BJ (cell line): ENCODE measurements at regions not wholly inside any gene's neighbourhood (a gene's known extent, or its start where the extent isn't known, plus 50 kb on each side); places are given as distances from the start of the nearest gene placed in this dataset.

ENCODE experiments used
- CTCF ChIA-PET: fragments of 350-600 bp; formaldehyde crosslinking; extraction: SDS; loops from one replicate; lab custom pipeline; 2021; ENCODE audit warnings: antibody characterized with exemption, inconsistent platforms; lab: Yijun Ruan, JAX
- POLR2A ChIA-PET: fragments of 300-600 bp; sonication (Branson Sonifier 250); formaldehyde crosslinking; extraction: SDS; loops from one replicate; lab custom pipeline; 2021; ENCODE audit warnings: antibody characterized with exemption; lab: Charles Lee
- DNase-seq: peaks from one replicate; pipeline ENCODE4 v3.0.0-alpha.2; 2011; ENCODE audit warnings: low read depth
- H3K27me3 ChIP-seq: 2 replicates; pipeline ENCODE4 v1.6.0; 2011; ENCODE audit warnings: low read length; ENCODE audit not compliant: control insufficient read depth, insufficient read depth
- H3K36me3 ChIP-seq: 2 replicates; pipeline ENCODE4 v1.5.1; 2011; ENCODE audit warnings: low read length; ENCODE audit not compliant: control insufficient read depth, insufficient read depth
- H3K4me3 ChIP-seq: 2 replicates; pipeline ENCODE4 v1.5.1; 2011; ENCODE audit warnings: low read depth, mild to moderate bottlenecking, control low read depth, low read length
- CTCF ChIP-seq: IDR thresholded peaks from 2 replicates; pipeline ENCODE4 v1.5.1; 2011; ENCODE audit warnings: low read depth, mild to moderate bottlenecking, control low read depth, inconsistent platforms, low read length, moderate library complexity; ENCODE audit not compliant: insufficient read depth

- no peak overlapping the region for H3K4me3 ChIP-seq
- ChIA-PET POLR2A (no interaction called here), CTCF (interaction anchor here (0.6 to 1.7 kb wide), 4 partner anchors 11 to 25 kb away, joined by 3 to 8 read pairs (median 4); no protein-coding TSS in a partner anchor)
- DNase-seq = no peak
- TF ChIP-seq CTCF = peak; percentile 59
- H3K27me3 ChIP-seq = no peaks in the 10 kb centered on the region
- H3K36me3 ChIP-seq = no peaks in the 10 kb centered on the region
These were observed 754.9 kb downstream of the RNF144A start for GRCh38 chr2:7672027-7672684.

- ChIA-PET POLR2A (interaction anchor here (0.5 kb wide), 1 partner anchor 723 kb away, joined by 3 read pairs; no protein-coding TSS in a partner anchor), CTCF (interaction anchor here (0.7 kb wide), 1 partner anchor 26 kb away, joined by 6 read pairs; no protein-coding TSS in a partner anchor)
- no peaks in the 10 kb centered on the region for H3K27me3 ChIP-seq
- no peak for DNase-seq
- no peak overlapping the region for H3K4me3 ChIP-seq
- no peaks in the 10 kb centered on the region for H3K36me3 ChIP-seq
- no peak for TF ChIP-seq CTCF
These were observed 755.5 kb downstream of the RNF144A start for GRCh38 chr2:7672685-7673071.

- H3K36me3 ChIP-seq = no peaks in the 10 kb centered on the region
- no peak for TF ChIP-seq CTCF
- H3K4me3 ChIP-seq = no peak overlapping the region
- no peaks in the 10 kb centered on the region for H3K27me3 ChIP-seq
- POLR2A ChIA-PET = interaction anchor here (0.5 kb wide), 1 partner anchor 723 kb away, joined by 3 read pairs; no protein-coding TSS in a partner anchor
- CTCF ChIA-PET = interaction anchor here (0.7 kb wide), 1 partner anchor 26 kb away, joined by 6 read pairs; no protein-coding TSS in a partner anchor
- DNase-seq = no peak
These were observed 755.9 kb downstream of the RNF144A start for GRCh38 chr2:7673101-7673500.

GRCh38 chr2:7673853-7674252 lies 756.6 kb downstream of the RNF144A start:
- CTCF ChIA-PET = no interaction called here
- POLR2A ChIA-PET = interaction anchor here (0.6 kb wide), 1 partner anchor 713 kb away, joined by 4 read pairs; no protein-coding TSS in a partner anchor

More at GRCh38 chr2:7673853-7674252, 756.6 kb downstream of the RNF144A start:
- no peak for TF ChIP-seq CTCF
- Histone ChIP-seq H3K4me3 (no peak overlapping the region), H3K27me3 (no peaks in the 10 kb centered on the region), H3K36me3 (no peaks in the 10 kb centered on the region)
- no peak for DNase-seq
